ENCODE measurements at regions not wholly inside any gene's neighbourhood (a gene's known extent, or its start where the extent isn't known, plus 50 kb on each side); places are given as distances from the start of the nearest gene placed in this dataset.
"Not testable (repeated sequence)": the region's sequence is repeated elsewhere in the genome, so short reads cannot be mapped to it uniquely, and the experiment has no call there.

DNA sequence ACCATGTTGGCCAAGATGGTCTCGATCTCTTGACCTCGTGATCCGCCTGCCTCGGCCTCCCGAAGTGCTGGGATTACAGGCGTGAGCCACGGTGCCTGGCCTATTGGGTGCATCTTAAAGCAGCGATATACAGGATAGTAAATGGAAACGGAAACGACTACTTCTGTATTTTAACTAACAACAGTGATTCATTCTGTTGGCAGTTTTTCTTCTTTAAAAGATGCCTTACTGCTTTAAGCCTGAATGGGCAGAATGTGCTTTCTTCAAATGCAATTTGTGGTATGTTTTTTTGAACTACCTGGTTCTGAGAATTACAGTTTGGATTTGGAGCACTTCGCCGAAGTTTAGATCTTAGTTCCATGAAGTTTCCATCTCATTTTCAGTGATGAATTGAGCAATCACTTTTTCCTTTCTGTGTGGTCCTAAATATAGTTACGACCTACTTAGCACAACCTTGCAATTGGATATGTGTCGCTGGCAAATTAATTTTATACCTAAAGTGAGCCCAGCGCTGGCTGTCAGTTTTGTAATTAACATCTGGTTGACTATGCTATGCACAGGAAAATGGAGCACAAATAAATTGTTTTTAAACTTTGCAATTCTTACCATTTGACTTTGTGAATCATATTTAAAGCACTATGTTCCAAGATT, 53.6 kb upstream of the EIF5 start:
- peaks cover 74% of the 10 kb centered on the region for H3K27me3 Mint-ChIP-seq (ENCODE audit: low read depth)
- H3K4me1 Mint-ChIP-seq (ENCODE audit: low read depth), result no peaks in the 10 kb centered on the region
- H3K4me3 Mint-ChIP-seq, result no peak overlapping the region
- no peak overlapping the region for H3K27ac Mint-ChIP-seq
- H3K36me3 Mint-ChIP-seq (ENCODE audit: low read depth), result no peaks in the 10 kb centered on the region
- H3K9me3 Mint-ChIP-seq, result no peaks in the 10 kb centered on the region

DNA sequence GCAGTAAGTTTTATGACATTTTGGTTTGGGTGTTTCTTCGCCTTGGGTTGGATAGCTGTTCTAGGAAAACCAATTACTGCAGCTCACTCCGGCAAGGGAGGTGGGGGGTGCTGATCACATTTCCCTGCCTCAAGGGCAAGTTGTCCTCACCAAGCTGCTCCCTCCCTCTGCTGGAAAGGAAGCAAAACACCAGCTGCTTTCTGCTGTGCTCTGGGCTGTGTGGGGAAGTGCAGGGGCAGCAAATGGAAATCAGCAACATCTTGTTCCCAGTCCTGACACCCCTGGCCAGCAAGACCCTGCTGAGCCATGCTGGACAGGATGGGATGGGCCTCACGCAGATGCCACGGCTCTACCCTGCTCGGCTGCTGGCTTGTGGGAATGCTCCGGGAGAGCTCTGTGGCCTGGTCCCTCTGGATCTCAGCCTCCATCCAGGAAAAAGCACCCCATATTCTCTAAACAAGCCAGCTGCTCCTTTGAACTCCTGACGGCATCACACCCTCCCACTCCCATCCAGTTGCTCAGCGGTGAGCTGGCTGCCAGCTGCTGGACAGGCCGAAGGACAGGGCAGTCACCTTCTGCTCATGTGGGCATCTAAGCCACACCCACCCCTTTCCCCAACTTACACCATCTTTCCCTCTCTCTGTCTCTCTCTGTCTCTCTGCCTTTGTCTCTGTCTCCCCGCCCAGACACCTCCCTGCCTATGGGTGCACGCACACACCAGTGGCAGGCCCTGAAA, 52.4 kb upstream of the EIF5 start:
- Mint-ChIP-seq H3K9me3 (no peaks in the 10 kb centered on the region), H3K27me3 (ENCODE audit: low read depth) (peaks cover 70% of the 10 kb centered on the region), H3K4me3 (no peak overlapping the region), H3K4me1 (ENCODE audit: low read depth) (no peaks in the 10 kb centered on the region), H3K36me3 (ENCODE audit: low read depth) (no peaks in the 10 kb centered on the region), H3K27ac (no peak overlapping the region)

DNA sequence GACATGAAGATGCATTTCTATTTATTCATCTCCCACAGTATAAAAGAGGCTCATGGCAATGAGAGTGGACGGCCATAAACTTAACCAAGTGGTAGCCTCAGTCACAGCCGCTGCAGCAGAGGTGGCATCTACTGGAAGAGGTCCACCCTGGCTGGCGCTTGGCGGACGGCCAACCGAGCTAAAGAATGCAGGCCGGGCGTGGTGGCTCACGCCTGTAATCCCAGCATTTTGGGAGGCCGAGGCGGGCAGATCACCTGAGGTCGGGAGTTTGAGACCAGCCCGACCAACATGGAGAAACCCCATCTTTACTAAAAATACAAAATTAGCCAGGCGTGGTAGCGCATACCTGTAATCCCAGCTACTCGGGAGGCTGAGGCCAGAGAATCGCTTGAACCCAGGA, 51.7 kb upstream of the EIF5 start:
- not testable (repeated sequence) for H3K4me3 Mint-ChIP-seq; H3K4me1 Mint-ChIP-seq (ENCODE audit: low read depth); H3K36me3 Mint-ChIP-seq (ENCODE audit: low read depth); H3K27ac Mint-ChIP-seq; H3K9me3 Mint-ChIP-seq
- peaks cover 65% of the 10 kb centered on the region for H3K27me3 Mint-ChIP-seq (ENCODE audit: low read depth)

DNA sequence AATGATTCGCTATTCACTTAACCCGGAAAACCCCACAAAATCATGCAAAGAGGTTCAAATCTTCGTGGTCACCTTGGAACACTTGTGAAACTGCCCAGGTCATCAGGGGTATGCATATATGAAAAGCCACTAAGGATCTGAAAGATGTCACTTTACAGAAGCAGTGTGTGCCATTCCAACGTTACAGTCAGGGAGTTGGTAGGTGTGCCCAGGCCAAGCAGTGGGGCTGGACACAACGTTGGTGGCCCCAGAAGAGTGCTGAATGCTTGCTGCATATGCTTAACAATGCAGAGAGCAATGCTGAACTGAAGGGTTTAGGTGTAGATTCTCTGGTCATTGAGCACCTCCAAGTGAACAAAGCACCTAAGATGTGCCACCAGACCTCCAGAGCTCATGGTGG, 51.1 kb upstream of the EIF5 start:
- Mint-ChIP-seq H3K36me3 (ENCODE audit: low read depth) (no peaks in the 10 kb centered on the region), H3K27me3 (ENCODE audit: low read depth) (peaks cover 59% of the 10 kb centered on the region), H3K4me1 (ENCODE audit: low read depth) (no peaks in the 10 kb centered on the region), H3K9me3 (no peaks in the 10 kb centered on the region), H3K4me3 (no peak overlapping the region), H3K27ac (no peak overlapping the region)

DNA sequence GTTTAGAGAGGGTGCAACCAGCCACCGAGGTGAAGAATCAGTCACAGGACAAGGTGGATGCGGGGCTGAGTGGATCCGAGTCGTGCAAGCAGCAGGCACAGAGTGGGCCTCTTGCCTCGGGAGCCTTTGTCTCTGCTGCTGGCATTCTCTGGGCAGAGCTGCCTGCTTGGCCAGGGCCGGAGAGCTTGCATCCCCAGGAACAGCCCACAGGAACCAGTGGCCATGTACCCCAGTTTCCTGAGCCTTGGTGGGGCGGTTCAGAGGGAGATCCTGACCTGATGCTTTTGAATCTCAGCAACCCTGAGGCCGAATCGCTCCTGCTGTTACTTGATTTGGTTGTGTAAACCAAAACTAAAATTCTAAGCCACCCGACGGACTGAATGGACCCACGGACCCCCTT, 50.1 kb upstream of the EIF5 start:
- H3K4me3 Mint-ChIP-seq, result no peak overlapping the region
- H3K27me3 Mint-ChIP-seq (ENCODE audit: low read depth), result peaks cover 57% of the 10 kb centered on the region

More for the DNA sequence above, 50.1 kb upstream of the EIF5 start:
- H3K36me3 Mint-ChIP-seq (ENCODE audit: low read depth), result no peaks in the 10 kb centered on the region
- no peaks in the 10 kb centered on the region for H3K9me3 Mint-ChIP-seq
- H3K27ac Mint-ChIP-seq, result no peak overlapping the region
- no peaks in the 10 kb centered on the region for H3K4me1 Mint-ChIP-seq (ENCODE audit: low read depth)

All from T-helper 1 cell treated with Interleukin-12 subunit alpha and Interleukin-12 subunit beta and Interleukin-4 antibody, amounts not matched to agents 30 μg/mL and 1 μg/mL, for 36 hours (primary cell).